ENCODE measurements at regions not wholly inside any gene's neighbourhood (a gene's known extent, or its start where the extent isn't known, plus 50 kb on each side); places are given as distances from the start of the nearest gene placed in this dataset.

GRCh38 chr4:15373363-15373762, 54.5 kb upstream of the C1QTNF7 start:
- Histone ChIP-seq H3K4me1 (ENCODE audit: control insufficient read depth in 1 of 2, insufficient read depth in 1 of 2, low read depth in 1 of 2, low read length in 1 of 2) (peaks cover 7% of the 10 kb centered on the region in 2 experiments), H3K36me3 (no peaks in the 10 kb centered on the region), H3K27ac (no peak overlapping the region), H3K4me3 (ENCODE audit: low read depth in 1 of 2, low read length in 1 of 2) (no peak overlapping the region), H3K9me3 (no peaks in the 10 kb centered on the region), H3K27me3 (no peaks in the 10 kb centered on the region)
- no peak for TF ChIP-seq CTCF (IDR thresholded peaks at IDR 0.05)

GRCh38 chr4:15374656-15375055, 53.2 kb upstream of the C1QTNF7 start:
- Histone ChIP-seq H3K27me3 (no peaks in the 10 kb centered on the region), H3K9me3 (no peaks in the 10 kb centered on the region), H3K4me3 (ENCODE audit: low read depth in 1 of 2, low read length in 1 of 2) (no peak overlapping the region), H3K27ac (no peak overlapping the region), H3K4me1 (ENCODE audit: control insufficient read depth in 1 of 2, insufficient read depth in 1 of 2, low read depth in 1 of 2, low read length in 1 of 2) (peaks cover 7% of the 10 kb centered on the region in 2 experiments), H3K36me3 (no peaks in the 10 kb centered on the region)
- no peak for TF ChIP-seq CTCF (IDR thresholded peaks at IDR 0.05)

GRCh38 chr4:15375667-15376066, 52.2 kb upstream of the C1QTNF7 start:
- Histone ChIP-seq H3K27ac (no peak overlapping the region), H3K36me3 (no peaks in the 10 kb centered on the region), H3K4me1 (ENCODE audit: control insufficient read depth in 1 of 2, insufficient read depth in 1 of 2, low read depth in 1 of 2, low read length in 1 of 2) (peaks cover 7% of the 10 kb centered on the region in 2 experiments), H3K27me3 (no peaks in the 10 kb centered on the region), H3K4me3 (ENCODE audit: low read depth in 1 of 2, low read length in 1 of 2) (no peak overlapping the region), H3K9me3 (no peaks in the 10 kb centered on the region)
- no peak for TF ChIP-seq CTCF (IDR thresholded peaks at IDR 0.05)

GRCh38 chr4:15376145-15376544, 51.7 kb upstream of the C1QTNF7 start:
- Histone ChIP-seq H3K36me3 (no peaks in the 10 kb centered on the region), H3K4me1 (ENCODE audit: control insufficient read depth in 1 of 2, insufficient read depth in 1 of 2, low read depth in 1 of 2, low read length in 1 of 2) (peaks cover 7% of the 10 kb centered on the region in 2 experiments), H3K27me3 (no peaks in the 10 kb centered on the region), H3K27ac (no peak overlapping the region), H3K4me3 (ENCODE audit: low read depth in 1 of 2, low read length in 1 of 2) (no peak overlapping the region), H3K9me3 (no peaks in the 10 kb centered on the region)
- TF ChIP-seq CTCF (IDR thresholded peaks at IDR 0.05) = no peak

GRCh38 chr4:15376594-15376993, 51.2 kb upstream of the C1QTNF7 start:
- Histone ChIP-seq H3K27ac (no peak overlapping the region), H3K4me1 (ENCODE audit: control insufficient read depth in 1 of 2, insufficient read depth in 1 of 2, low read depth in 1 of 2, low read length in 1 of 2) (peaks cover 7% of the 10 kb centered on the region in 2 experiments), H3K9me3 (no peaks in the 10 kb centered on the region), H3K4me3 (ENCODE audit: low read depth in 1 of 2, low read length in 1 of 2) (no peak overlapping the region), H3K27me3 (no peaks in the 10 kb centered on the region), H3K36me3 (no peaks in the 10 kb centered on the region)
- TF ChIP-seq CTCF (IDR thresholded peaks at IDR 0.05) = no peak

Data from neutrophil (primary cell).